ENCODE measurements at regions not wholly inside any gene's neighbourhood (a gene's known extent, or its start where the extent isn't known, plus 50 kb on each side); places are given as distances from the start of the nearest gene placed in this dataset.
A peak's percentile ranks its signal among the peaks of the same experiment; 100 is the strongest.
"Not testable (repeated sequence)": the region's sequence is repeated elsewhere in the genome, so short reads cannot be mapped to it uniquely, and the experiment has no call there.

DNA sequence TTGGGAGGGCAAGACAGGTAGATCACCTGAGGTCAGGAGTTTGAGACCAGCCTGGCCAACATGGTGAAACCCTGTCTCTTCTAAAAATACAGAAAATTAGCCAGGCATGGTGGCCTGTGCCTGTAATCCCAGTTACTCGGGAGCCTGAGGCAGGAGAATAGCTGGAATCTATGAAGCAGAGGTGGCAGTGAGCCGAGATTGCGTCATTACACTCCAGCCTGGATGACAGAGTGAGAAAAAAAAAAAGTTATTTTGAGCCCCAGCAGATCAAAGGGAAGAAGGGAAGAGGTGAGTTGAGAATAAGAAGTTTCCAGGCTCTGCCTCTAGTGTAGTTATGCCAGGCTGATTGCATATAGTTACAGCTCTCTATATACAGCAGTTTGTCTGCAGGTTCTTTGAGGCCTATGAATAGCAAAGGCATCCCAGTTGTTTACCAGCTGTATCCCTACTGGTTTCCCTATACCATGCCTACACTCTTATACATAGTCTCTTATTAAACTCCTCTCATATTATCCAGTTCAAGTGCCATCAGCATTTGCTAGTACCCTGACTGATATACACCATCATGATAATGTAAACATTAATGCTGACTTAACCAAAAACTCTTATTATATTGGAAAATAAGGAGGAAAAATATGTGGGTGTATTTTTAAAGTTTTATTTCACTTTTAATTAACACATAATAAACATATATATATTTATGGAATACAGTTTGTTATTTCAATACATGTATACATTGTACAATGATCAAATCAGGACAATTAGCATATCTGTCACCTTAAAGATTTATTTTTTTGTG lies 823.6 kb upstream of the ADGRB3 start:
- intact Hi-C loops (cut with DNase I) = no loop called here
- no peak for TF ChIP-seq CTCF (IDR thresholded peaks at IDR 0.05; ENCODE audit: borderline replicate concordance, extremely low read depth, insufficient read depth)
- no peak for DNase-seq
- H3K36me3 ChIP-seq (ENCODE audit: control insufficient read depth in 2 of 3, insufficient read depth in 3 of 3, low read length in 3 of 3) = no peaks in the 10 kb centered on the region
- no peaks in the 10 kb centered on the region for H3K4me1 ChIP-seq (ENCODE audit: control insufficient read depth in 2 of 3, insufficient read depth in 2 of 3, low read depth in 1 of 3, low read length in 3 of 3)
- peaks cover 0 to 18% (median 5%) of the 10 kb centered on the region in 3 donors for H3K9me3 ChIP-seq (ENCODE audit: control insufficient read depth in 2 of 3, insufficient read depth in 1 of 3, low read length in 3 of 3)
- H3K4me3 ChIP-seq (ENCODE audit: low read length in 3 of 3) = no peak overlapping the region
- H3K27me3 ChIP-seq (ENCODE audit: control insufficient read depth, insufficient read depth, low read length) = no peaks in the 10 kb centered on the region
- no peak overlapping the region for H3K9ac ChIP-seq (ENCODE audit: low read length in 3 of 3)
- H3K27ac ChIP-seq (ENCODE audit: low read depth in 2 of 2, low read length in 2 of 2) = no peak overlapping the region
- no peak for FAIRE-seq

DNA sequence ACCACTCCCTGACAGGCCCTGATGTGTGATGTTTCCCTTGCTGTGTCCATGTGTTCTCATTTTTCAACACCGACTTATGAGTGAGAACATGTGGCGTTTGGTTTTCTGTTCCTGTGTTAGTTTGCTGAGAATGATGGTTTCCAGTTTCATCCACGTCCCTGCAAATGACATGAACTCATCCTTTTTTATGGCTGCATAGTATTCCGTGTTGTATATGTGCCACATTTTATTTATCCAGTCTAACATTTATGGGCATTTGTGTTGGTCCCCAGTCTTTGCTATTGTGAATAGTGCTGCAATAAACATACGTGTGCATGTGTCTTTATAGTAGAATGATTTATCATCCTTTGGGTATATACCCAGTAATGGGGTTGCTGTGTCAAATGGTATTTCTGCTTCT lies 830.3 kb upstream of the ADGRB3 start:
- H3K36me3 ChIP-seq (ENCODE audit: control insufficient read depth in 2 of 3, insufficient read depth in 3 of 3, low read length in 3 of 3); H3K9me3 ChIP-seq (ENCODE audit: control insufficient read depth in 2 of 3, insufficient read depth in 1 of 3, low read length in 3 of 3); FAIRE-seq; H3K4me3 ChIP-seq (ENCODE audit: low read length in 3 of 3); DNase-seq; H3K27ac ChIP-seq (ENCODE audit: low read depth in 2 of 2, low read length in 2 of 2); H3K27me3 ChIP-seq (ENCODE audit: control insufficient read depth, insufficient read depth, low read length); H3K9ac ChIP-seq (ENCODE audit: low read length in 3 of 3); H3K4me1 ChIP-seq (ENCODE audit: control insufficient read depth in 2 of 3, insufficient read depth in 2 of 3, low read depth in 1 of 3, low read length in 3 of 3); intact Hi-C loops (cut with DNase I): not testable (repeated sequence)

DNA sequence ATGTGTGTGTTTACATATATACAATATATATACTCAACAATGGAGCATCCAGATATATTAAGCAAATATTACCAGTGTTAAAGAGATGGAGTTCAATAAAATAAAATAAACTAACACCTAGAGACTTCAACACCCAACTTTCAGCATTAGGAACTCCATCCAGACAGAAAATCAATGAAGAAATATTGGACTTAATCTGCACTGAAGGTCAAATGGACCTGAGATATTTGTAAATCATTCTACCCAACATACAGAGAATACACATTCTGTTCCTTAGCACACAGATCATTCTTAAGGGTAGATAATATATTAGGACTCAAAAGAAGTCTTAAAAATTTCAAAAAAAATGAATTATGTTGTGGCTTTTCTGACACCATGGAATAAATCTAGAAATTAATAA lies 832.3 kb upstream of the ADGRB3 start:
- Histone ChIP-seq H3K27ac (ENCODE audit: low read depth in 2 of 2, low read length in 2 of 2) (no peak overlapping the region), H3K36me3 (ENCODE audit: control insufficient read depth in 2 of 3, insufficient read depth in 3 of 3, low read length in 3 of 3) (no peaks in the 10 kb centered on the region), H3K27me3 (ENCODE audit: control insufficient read depth, insufficient read depth, low read length) (no peaks in the 10 kb centered on the region), H3K9ac (ENCODE audit: low read length in 3 of 3) (no peak overlapping the region), H3K4me3 (ENCODE audit: low read length in 3 of 3) (no peak overlapping the region), H3K9me3 (ENCODE audit: control insufficient read depth in 2 of 3, insufficient read depth in 1 of 3, low read length in 3 of 3) (peaks cover 0 to 5% (median 2%) of the 10 kb centered on the region in 3 donors), H3K4me1 (ENCODE audit: control insufficient read depth in 2 of 3, insufficient read depth in 2 of 3, low read depth in 1 of 3, low read length in 3 of 3) (no peaks in the 10 kb centered on the region)
- DNase-seq = peak in 2 of 5 donors; percentile 11 to 46
- no peak for TF ChIP-seq CTCF (IDR thresholded peaks at IDR 0.05; ENCODE audit: borderline replicate concordance, extremely low read depth, insufficient read depth)
- no peak for FAIRE-seq
- intact Hi-C loops (cut with DNase I) = no loop called here

DNA sequence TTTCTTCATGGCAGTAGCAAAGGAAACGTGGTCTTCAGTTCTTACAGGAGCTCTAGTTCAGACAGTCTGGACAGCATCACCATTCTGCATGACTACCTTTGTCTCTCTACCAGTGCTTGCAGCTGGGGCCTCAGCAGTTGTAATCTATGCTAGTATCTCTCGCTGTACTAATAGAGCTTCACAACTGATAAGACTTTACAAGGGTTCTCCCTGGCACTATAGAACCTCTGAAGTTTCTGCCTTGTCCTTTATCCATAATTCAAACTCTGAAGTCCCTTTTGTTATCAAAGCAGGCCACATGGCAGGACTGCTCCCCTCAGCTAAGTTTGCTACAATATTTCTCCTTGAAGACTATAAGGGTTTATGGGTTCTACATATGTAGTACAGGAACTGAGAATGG lies 842.1 kb upstream of the ADGRB3 start:
- Histone ChIP-seq H3K27me3 (ENCODE audit: control insufficient read depth, insufficient read depth, low read length) (no peaks in the 10 kb centered on the region), H3K27ac (ENCODE audit: low read depth in 2 of 2, low read length in 2 of 2) (no peak overlapping the region), H3K4me3 (ENCODE audit: low read length in 3 of 3) (no peak overlapping the region), H3K9ac (ENCODE audit: low read length in 3 of 3) (no peak overlapping the region), H3K9me3 (ENCODE audit: control insufficient read depth in 2 of 3, insufficient read depth in 1 of 3, low read length in 3 of 3) (no peaks in the 10 kb centered on the region), H3K4me1 (ENCODE audit: control insufficient read depth in 2 of 3, insufficient read depth in 2 of 3, low read depth in 1 of 3, low read length in 3 of 3) (no peaks in the 10 kb centered on the region), H3K36me3 (ENCODE audit: control insufficient read depth in 2 of 3, insufficient read depth in 3 of 3, low read length in 3 of 3) (no peaks in the 10 kb centered on the region)
- DNase-seq = no peak
- TF ChIP-seq CTCF (IDR thresholded peaks at IDR 0.05; ENCODE audit: borderline replicate concordance, extremely low read depth, insufficient read depth) = no peak
- FAIRE-seq = no peak
- intact Hi-C loops (cut with DNase I) = no loop called here
